RWPE2 (cell line): ENCODE measurements at regions not wholly inside any gene's neighbourhood (a gene's known extent, or its start where the extent isn't known, plus 50 kb on each side); places are given as distances from the start of the nearest gene placed in this dataset.

Experiments
- ATAC-seq: fragments of 200-7000 bp; cut with Tn5 transposase; 3 replicates; pipeline ENCODE4 v1.9.1; 2021; ENCODE audit warnings: low read depth
- DNase-seq: peaks from one replicate; pipeline ENCODE4 v3.0.0-alpha.2; 2020; ENCODE audit warnings: low spot score
- H3K27ac ChIP-seq: fragments of 450-650 bp; 2 replicates; pipeline ENCODE4 v1.5.1; 2017; ENCODE audit warnings: mild to moderate bottlenecking; ENCODE audit not compliant: poor library complexity, severe bottlenecking
- H3K27me3 ChIP-seq: fragments of 250-450 bp; sonication (Bioruptor Pico); 2 replicates; pipeline ENCODE4 v1.5.1; 2021; ENCODE audit warnings: mild to moderate bottlenecking, moderate library complexity; ENCODE audit not compliant: insufficient read depth, poor library complexity, severe bottlenecking
- H3K36me3 ChIP-seq: fragments of 250-450 bp; sonication (Bioruptor Pico); 2 replicates; pipeline ENCODE4 v1.5.1; 2020; ENCODE audit warnings: low read depth, mild to moderate bottlenecking, moderate library complexity
- H3K4me1 ChIP-seq: fragments of 250-450 bp; sonication (Bioruptor Pico); 2 replicates; pipeline ENCODE4 v1.5.1; 2021; ENCODE audit warnings: mild to moderate bottlenecking, moderate library complexity; ENCODE audit not compliant: insufficient read depth, poor library complexity, severe bottlenecking
- H3K4me3 ChIP-seq: fragments of 250-450 bp; sonication (Bioruptor Pico); 2 replicates; pipeline ENCODE4 v1.5.1; 2021; ENCODE audit warnings: mild to moderate bottlenecking, moderate library complexity; ENCODE audit not compliant: severe bottlenecking
- H3K9me3 ChIP-seq: fragments of 250-450 bp; sonication (Bioruptor Pico); 2 replicates; pipeline ENCODE4 v1.5.1; 2021; ENCODE audit warnings: mild to moderate bottlenecking, moderate library complexity; ENCODE audit not compliant: severe bottlenecking
- TF ChIP-seq, protein P1 (sequence below): fragments of 450-650 bp; IDR thresholded peaks from one replicate; pipeline ENCODE4 v1.5.1; 2017; ENCODE audit warnings: mild to moderate bottlenecking, moderate library complexity; ENCODE audit not compliant: poor library complexity, severe bottlenecking

DNA sequence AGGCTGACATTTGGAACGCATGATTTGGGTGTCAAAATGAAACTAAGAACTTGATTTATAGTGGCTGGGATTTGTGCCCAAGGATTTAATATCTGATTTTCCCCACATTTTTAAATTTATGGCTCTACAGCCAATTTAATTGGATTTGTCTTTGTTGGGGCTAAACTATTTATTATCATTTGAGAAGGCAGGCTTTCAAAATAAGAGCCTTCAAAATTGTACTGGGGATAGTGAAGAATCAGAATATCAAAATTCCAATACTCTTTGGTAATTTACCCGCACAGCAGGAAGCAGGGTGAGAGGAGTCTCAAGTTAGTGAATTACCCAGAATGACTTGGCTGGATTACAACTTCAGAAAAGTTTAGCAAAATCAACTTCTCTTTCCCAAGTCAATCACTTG is 278.1 kb downstream of the LRATD1 start:
- ATAC-seq, result no peak
- DNase-seq, result no peak
- TF ChIP-seq, protein P1, sequence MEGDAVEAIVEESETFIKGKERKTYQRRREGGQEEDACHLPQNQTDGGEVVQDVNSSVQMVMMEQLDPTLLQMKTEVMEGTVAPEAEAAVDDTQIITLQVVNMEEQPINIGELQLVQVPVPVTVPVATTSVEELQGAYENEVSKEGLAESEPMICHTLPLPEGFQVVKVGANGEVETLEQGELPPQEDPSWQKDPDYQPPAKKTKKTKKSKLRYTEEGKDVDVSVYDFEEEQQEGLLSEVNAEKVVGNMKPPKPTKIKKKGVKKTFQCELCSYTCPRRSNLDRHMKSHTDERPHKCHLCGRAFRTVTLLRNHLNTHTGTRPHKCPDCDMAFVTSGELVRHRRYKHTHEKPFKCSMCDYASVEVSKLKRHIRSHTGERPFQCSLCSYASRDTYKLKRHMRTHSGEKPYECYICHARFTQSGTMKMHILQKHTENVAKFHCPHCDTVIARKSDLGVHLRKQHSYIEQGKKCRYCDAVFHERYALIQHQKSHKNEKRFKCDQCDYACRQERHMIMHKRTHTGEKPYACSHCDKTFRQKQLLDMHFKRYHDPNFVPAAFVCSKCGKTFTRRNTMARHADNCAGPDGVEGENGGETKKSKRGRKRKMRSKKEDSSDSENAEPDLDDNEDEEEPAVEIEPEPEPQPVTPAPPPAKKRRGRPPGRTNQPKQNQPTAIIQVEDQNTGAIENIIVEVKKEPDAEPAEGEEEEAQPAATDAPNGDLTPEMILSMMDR, result no peak

DNA sequence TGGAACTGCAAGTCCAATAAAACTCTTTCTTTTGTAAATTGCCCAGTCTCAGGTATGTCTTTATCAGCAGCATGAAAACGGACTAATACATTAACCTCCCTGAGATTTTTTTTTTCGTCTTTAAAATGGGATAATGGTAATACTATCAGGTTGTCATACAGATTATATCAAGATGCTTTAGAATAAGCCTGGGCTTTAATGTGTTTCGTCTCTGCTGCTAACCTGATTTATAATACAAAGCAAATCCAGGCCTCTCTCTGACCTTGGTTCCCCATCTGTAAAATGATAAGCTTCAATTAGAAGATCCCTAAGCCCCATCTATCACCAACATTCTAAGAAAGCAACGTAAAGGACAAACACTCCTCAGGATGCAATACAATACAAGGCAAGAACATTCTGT is 283.5 kb downstream of the LRATD1 start:
- Histone ChIP-seq H3K27ac (no peak overlapping the region), H3K4me3 (no peak overlapping the region), H3K27me3 (no peaks in the 10 kb centered on the region), H3K36me3 (no peaks in the 10 kb centered on the region), H3K9me3 (no peaks in the 10 kb centered on the region), H3K4me1 (no peaks in the 10 kb centered on the region)
- TF ChIP-seq, protein P1, result no peak
- DNase-seq (no peak), ATAC-seq (no peak)

More for the DNA sequence above, 278.1 kb downstream of the LRATD1 start:
- Histone ChIP-seq H3K27ac (no peak overlapping the region), H3K4me3 (no peak overlapping the region), H3K9me3 (no peaks in the 10 kb centered on the region), H3K4me1 (no peaks in the 10 kb centered on the region), H3K27me3 (no peaks in the 10 kb centered on the region), H3K36me3 (no peaks in the 10 kb centered on the region)

DNA sequence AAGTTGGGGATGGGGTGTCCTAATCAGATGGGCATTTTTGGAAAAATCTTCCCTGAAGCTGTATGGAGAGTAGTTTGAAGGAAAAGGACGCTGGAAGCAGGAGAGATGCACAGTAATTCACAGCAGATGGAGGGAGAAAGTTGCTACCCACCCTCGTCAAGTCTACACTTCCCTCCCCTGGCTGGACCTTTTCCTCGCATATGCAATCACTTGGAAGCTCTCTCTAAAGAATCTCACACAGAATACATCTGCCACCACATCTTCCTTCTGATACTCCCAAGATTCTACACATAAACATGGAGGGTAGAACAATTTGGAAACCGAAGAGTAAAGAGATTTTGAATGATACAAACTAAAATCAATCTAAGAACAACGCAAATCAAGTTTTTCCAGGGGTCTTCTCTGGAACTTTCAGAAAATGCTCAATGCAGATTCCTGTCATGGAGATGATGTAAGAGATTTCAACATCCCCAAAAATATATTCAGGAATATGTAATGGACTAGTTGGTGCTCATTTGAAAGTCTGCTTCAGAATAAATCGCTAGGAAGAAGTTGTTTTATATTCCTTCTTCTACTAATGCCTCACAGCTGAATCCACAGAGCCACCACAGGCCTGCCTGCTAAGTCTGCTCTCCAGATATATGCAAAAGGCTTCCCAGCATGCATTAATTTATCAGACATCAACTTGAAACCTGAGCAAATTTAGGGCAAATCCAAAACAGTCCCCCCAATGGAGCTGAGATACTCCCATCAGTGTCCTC is 291.5 kb downstream of the LRATD1 start:
- H3K36me3 ChIP-seq, result no peaks in the 10 kb centered on the region
- H3K27ac ChIP-seq, result no peak overlapping the region
- DNase-seq (no peak), ATAC-seq (no peak)
- no peak overlapping the region for H3K4me3 ChIP-seq
- H3K9me3 ChIP-seq, result no peaks in the 10 kb centered on the region
- H3K27me3 ChIP-seq, result no peaks in the 10 kb centered on the region
- no peaks in the 10 kb centered on the region for H3K4me1 ChIP-seq
- TF ChIP-seq, protein P1, result no peak

DNA sequence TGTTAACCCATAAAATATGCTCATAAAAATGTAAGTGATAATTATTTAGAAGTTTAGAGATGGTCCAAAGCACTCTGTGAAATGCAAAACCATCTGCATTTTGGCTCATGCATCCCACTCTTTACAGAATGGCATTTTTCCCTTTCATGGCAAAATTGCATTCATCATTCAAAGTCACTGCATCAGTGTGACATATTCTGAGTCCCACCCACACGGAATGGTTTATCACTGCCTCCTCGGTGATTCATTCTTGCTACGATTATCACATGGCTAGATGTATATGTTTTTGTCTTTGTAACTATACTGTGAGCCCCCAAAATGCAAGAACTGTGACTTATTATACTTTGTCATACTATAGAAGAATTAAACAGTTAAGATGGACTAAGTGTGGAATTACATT is 293.0 kb downstream of the LRATD1 start:
- H3K4me1 ChIP-seq, result no peaks in the 10 kb centered on the region
- no peaks in the 10 kb centered on the region for H3K36me3 ChIP-seq
- TF ChIP-seq, protein P1, result no peak
- DNase-seq (no peak), ATAC-seq (no peak)
- H3K4me3 ChIP-seq, result no peak overlapping the region
- H3K9me3 ChIP-seq, result no peaks in the 10 kb centered on the region
- H3K27ac ChIP-seq, result no peak overlapping the region
- no peaks in the 10 kb centered on the region for H3K27me3 ChIP-seq

DNA sequence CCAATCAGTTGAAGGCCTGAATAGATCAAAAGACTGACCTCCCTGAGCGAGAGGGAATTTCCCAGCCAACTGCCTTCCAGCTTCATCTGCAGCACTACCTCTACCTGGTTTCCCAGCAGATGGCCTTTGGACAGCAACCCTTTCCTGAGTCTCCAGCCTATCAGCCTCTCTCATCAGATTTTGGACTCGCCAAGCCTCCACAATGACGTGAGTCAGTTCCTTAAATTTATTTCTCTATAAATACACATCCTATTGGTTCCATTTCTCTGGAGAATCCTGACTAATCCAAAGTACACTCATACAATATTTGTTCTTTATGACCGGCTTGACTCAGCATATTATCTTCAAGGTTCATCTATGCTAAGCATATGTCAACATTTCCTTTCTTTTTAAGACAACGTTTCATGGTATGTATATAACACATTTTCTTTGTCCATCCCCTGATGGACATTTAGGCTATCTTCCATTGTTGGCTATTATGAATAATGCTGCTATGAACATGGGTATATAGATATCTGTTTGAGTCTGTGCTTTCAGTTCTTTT is 294.6 kb downstream of the LRATD1 start:
- Histone ChIP-seq H3K4me3 (no peak overlapping the region), H3K36me3 (no peaks in the 10 kb centered on the region), H3K27me3 (no peaks in the 10 kb centered on the region), H3K4me1 (no peaks in the 10 kb centered on the region), H3K9me3 (no peaks in the 10 kb centered on the region), H3K27ac (no peak overlapping the region)
- TF ChIP-seq, protein P1, result no peak
- peak; percentile 25; the same call in 1 of the 3 replicates for ATAC-seq
- no peak for DNase-seq
